Esophagus squamous epithelium (tissue), 5 donors: ENCODE measurements at regions not wholly inside any gene's neighbourhood (a gene's known extent, or its start where the extent isn't known, plus 50 kb on each side); places are given as distances from the start of the nearest gene placed in this dataset.
A peak's percentile ranks its signal among the peaks of the same experiment; 100 is the strongest.

ENCODE experiments used
- DNase-seq: peaks from one replicate; lab custom pipeline; 2025; lab: John Stamatoyannopoulos, UW
- H3K27ac ChIP-seq, 4 donors: fragments of 200-600 bp; sonication (generic); one replicate each; pipeline ENCODE4 v1.5.1; 2016 to 2019; ENCODE audit warnings: mild to moderate bottlenecking in 1 of 4
- H3K27me3 ChIP-seq, 4 donors: fragments of 200-600 bp; sonication (generic); 1 replicate in 3 of 4; 2 replicates in 1 of 4; pipeline versions ENCODE4 v1.5.1 to v1.6.0; 2017 to 2021; ENCODE audit warnings: antibody characterized with exemption in 1 of 4
- H3K36me3 ChIP-seq, 3 donors: fragments of 200-600 bp; sonication (generic); one replicate each; pipeline ENCODE4 v1.5.1; 2016 to 2019
- H3K4me1 ChIP-seq, 3 donors: fragments of 200-600 bp; sonication (generic); one replicate each; pipeline ENCODE4 v1.5.1; 2017 to 2019
- H3K4me3 ChIP-seq, 4 donors: fragments of 200-600 bp; sonication (generic); 1 replicate in 3 of 4; 2 replicates in 1 of 4; pipeline ENCODE4 v1.5.1; 2016 to 2019; ENCODE audit warnings: mild to moderate bottlenecking in 2 of 4, moderate library complexity in 1 of 4
- H3K9me3 ChIP-seq, 3 donors: fragments of 200-600 bp; sonication (generic); one replicate each; pipeline ENCODE4 v1.5.1; 2016 to 2019
- CTCF ChIP-seq, 6 experiments: fragments of 450-650 bp in 4 of 6; fragments of 200-600 bp in 2 of 6; sonication (generic) in 2 of 6; IDR thresholded peaks; one replicate each; pipeline ENCODE4 v1.5.1; 2016 to 2019; ENCODE audit warnings: antibody characterized with exemption in 6 of 6, mild to moderate bottlenecking in 4 of 6, moderate library complexity in 4 of 6
- POLR2A ChIP-seq, 4 donors: fragments of 450-650 bp; IDR thresholded peaks; one replicate each; pipeline ENCODE4 v1.6.1; 2017; ENCODE audit warnings: antibody characterized with exemption in 4 of 4, mild to moderate bottlenecking in 4 of 4, moderate library complexity in 3 of 4
- WGBS, 2 donors: methylation state at CpG; one replicate each; pipeline ENCODE4 v1.1.5; 2018; 5-methylcytosine and 5-hydroxymethylcytosine counted together
- intact Hi-C: fragments of 100-400 bp; cut with DNase I; formaldehyde crosslinking; loops from one replicate; pipeline ENCODE4 v1.15.0; 2022
- donor health status: DM: yes; HTN: yes; CAD: no.

GRCh38 chr3:164390046-164390445 is 688.2 kb downstream of the SI start:
- H3K9me3 ChIP-seq = no peaks in the 10 kb centered on the region
- DNase-seq = no peak
- intact Hi-C loops = no loop called here
- TF ChIP-seq CTCF (IDR thresholded peaks at IDR 0.05) (peak in 1 of 6 experiments; percentile 18), POLR2A (IDR thresholded peaks at IDR 0.05) (no peak)
- H3K36me3 ChIP-seq = no peaks in the 10 kb centered on the region
- H3K4me3 ChIP-seq = no peak overlapping the region
- H3K4me1 ChIP-seq = no peaks in the 10 kb centered on the region
- no peak overlapping the region for H3K27ac ChIP-seq
- no peaks in the 10 kb centered on the region for H3K27me3 ChIP-seq

GRCh38 chr3:164387236-164387635 is 691.1 kb downstream of the SI start:
- DNase-seq = no peak
- TF ChIP-seq POLR2A (IDR thresholded peaks at IDR 0.05) = no peak
- TF ChIP-seq CTCF (IDR thresholded peaks at IDR 0.05) = no peak
- intact Hi-C loops = no loop called here
- H3K4me1 ChIP-seq = no peaks in the 10 kb centered on the region
- H3K36me3 ChIP-seq = no peaks in the 10 kb centered on the region
- 88 to 100% methylated on average over 1 of the region's 1 CpG for WGBS, 2 donors
- H3K9me3 ChIP-seq = no peaks in the 10 kb centered on the region
- H3K27ac ChIP-seq = no peak overlapping the region
- no peak overlapping the region for H3K4me3 ChIP-seq
- no peaks in the 10 kb centered on the region for H3K27me3 ChIP-seq

- WGBS, 2 donors = 72 to 79% methylated on average over 3 of the region's 3 CpGs
- no peak for DNase-seq
- Histone ChIP-seq H3K27me3 (no peaks in the 10 kb centered on the region), H3K9me3 (no peaks in the 10 kb centered on the region), H3K4me1 (no peaks in the 10 kb centered on the region), H3K4me3 (no peak overlapping the region), H3K27ac (no peak overlapping the region), H3K36me3 (no peaks in the 10 kb centered on the region)
- TF ChIP-seq CTCF (IDR thresholded peaks at IDR 0.05) = no peak
- no peak for TF ChIP-seq POLR2A (IDR thresholded peaks at IDR 0.05)
- intact Hi-C loops = no loop called here
These were observed 698.1 kb downstream of the SI start for GRCh38 chr3:164380156-164380555.

GRCh38 chr3:164377466-164377865 is 700.8 kb downstream of the SI start:
- no peaks in the 10 kb centered on the region for H3K36me3 ChIP-seq
- no peaks in the 10 kb centered on the region for H3K27me3 ChIP-seq
- H3K27ac ChIP-seq = no peak overlapping the region
- TF ChIP-seq CTCF (IDR thresholded peaks at IDR 0.05) = no peak
- no peak for TF ChIP-seq POLR2A (IDR thresholded peaks at IDR 0.05)
- no peaks in the 10 kb centered on the region for H3K9me3 ChIP-seq
- no peaks in the 10 kb centered on the region for H3K4me1 ChIP-seq
- intact Hi-C loops = no loop called here
- DNase-seq = no peak
- WGBS, 2 donors = 23 to 36% methylated on average over 2 of the region's 2 CpGs
- H3K4me3 ChIP-seq = no peak overlapping the region

GRCh38 chr3:164375995-164376394 is 702.3 kb downstream of the SI start:
- no peak for DNase-seq
- H3K9me3 ChIP-seq = no peaks in the 10 kb centered on the region
- H3K27me3 ChIP-seq = no peaks in the 10 kb centered on the region
- H3K4me3 ChIP-seq = no peak overlapping the region
- no peaks in the 10 kb centered on the region for H3K36me3 ChIP-seq
- WGBS, 2 donors = 63 to 72% methylated on average over 1 of the region's 1 CpG
- no peak overlapping the region for H3K27ac ChIP-seq
- TF ChIP-seq CTCF (IDR thresholded peaks at IDR 0.05) = no peak
- no peak for TF ChIP-seq POLR2A (IDR thresholded peaks at IDR 0.05)
- no peaks in the 10 kb centered on the region for H3K4me1 ChIP-seq
- intact Hi-C loops = no loop called here
